Upper lobe of left lung (tissue), 6 donors: ENCODE measurements at regions not wholly inside any gene's neighbourhood (a gene's known extent, or its start where the extent isn't known, plus 50 kb on each side); places are given as distances from the start of the nearest gene placed in this dataset.
"Not testable (repeated sequence)": the region's sequence is repeated elsewhere in the genome, so short reads cannot be mapped to it uniquely, and the experiment has no call there.

Source experiments
- ATAC-seq, 2 donors: fragments of 200-7000 bp; cut with Tn5 transposase; one replicate each; pipeline ENCODE4 v1.9.1; 2022; ENCODE audit warnings: mild to moderate bottlenecking in 2 of 2, moderate library complexity in 2 of 2; ENCODE audit not compliant: low FRiP score in 2 of 2
- DNase-seq, 2 donors: peaks; one replicate each; pipeline ENCODE4 v3.0.0-alpha.2; 2019 to 2020
- H3K27ac ChIP-seq, 4 donors: fragments of 200-600 bp; sonication (generic); one replicate each; pipeline ENCODE4 v1.5.1; 2016 to 2019
- H3K27me3 ChIP-seq, 4 donors: fragments of 200-600 bp; sonication (generic); one replicate each; pipeline ENCODE4 v1.5.1; 2017 to 2019
- H3K36me3 ChIP-seq, 4 donors: fragments of 200-600 bp; sonication (generic); one replicate each; pipeline ENCODE4 v1.5.1; 2016 to 2019
- H3K4me1 ChIP-seq, 4 donors: fragments of 200-600 bp; sonication (generic); one replicate each; pipeline ENCODE4 v1.5.1; 2018 to 2019
- H3K4me3 ChIP-seq, 4 donors: fragments of 200-600 bp; sonication (generic); one replicate each; pipeline ENCODE4 v1.5.1; 2017 to 2019; ENCODE audit warnings: mild to moderate bottlenecking in 2 of 4, moderate library complexity in 1 of 4
- H3K9me3 ChIP-seq, 4 donors: fragments of 200-600 bp; sonication (generic); one replicate each; pipeline ENCODE4 v1.5.1; 2018 to 2019
- EP300 ChIP-seq, 4 donors: sonication (generic); formaldehyde crosslinking; IDR thresholded peaks; one replicate each; pipeline ENCODE4 v1.5.1; 2017; ENCODE audit warnings: antibody characterized with exemption in 4 of 4, control low read depth in 2 of 4
- POLR2A ChIP-seq, 4 donors: fragments of 450-650 bp; IDR thresholded peaks; one replicate each; pipeline ENCODE4 v1.5.1; 2016 to 2017; ENCODE audit warnings: antibody characterized with exemption in 4 of 4, mild to moderate bottlenecking in 2 of 4
- POLR2AphosphoS5 ChIP-seq, 2 donors: sonication (generic); formaldehyde crosslinking; IDR thresholded peaks; one replicate each; pipeline ENCODE4 v1.5.1; 2017; ENCODE audit warnings: antibody characterized with exemption in 2 of 2
- WGBS, 2 donors: methylation state at CpG; one replicate each; pipeline ENCODE4 v1.1.5; 2017 to 2018; 5-methylcytosine and 5-hydroxymethylcytosine counted together
- TF ChIP-seq, protein P1 (sequence below), 6 experiments: fragments of 450-650 bp in 4 of 6; fragments of 200-600 bp in 2 of 6; sonication (generic) in 2 of 6; IDR thresholded peaks; one replicate each; pipeline ENCODE4 v1.5.1; 2016 to 2019; ENCODE audit warnings: antibody characterized with exemption in 6 of 6
- donor health status: DM: no; HTN: no; CAD: no; lungs with moderate emphysema.
- donor health status: DM: no; HTN: yes; CAD: no; lungs with severe emphysema.

- TF ChIP-seq EP300 (IDR thresholded peaks at IDR 0.05) = no peak
- no peak for TF ChIP-seq POLR2A (IDR thresholded peaks at IDR 0.05)
- no peak for TF ChIP-seq POLR2AphosphoS5 (IDR thresholded peaks at IDR 0.05)
- TF ChIP-seq, protein P1, sequence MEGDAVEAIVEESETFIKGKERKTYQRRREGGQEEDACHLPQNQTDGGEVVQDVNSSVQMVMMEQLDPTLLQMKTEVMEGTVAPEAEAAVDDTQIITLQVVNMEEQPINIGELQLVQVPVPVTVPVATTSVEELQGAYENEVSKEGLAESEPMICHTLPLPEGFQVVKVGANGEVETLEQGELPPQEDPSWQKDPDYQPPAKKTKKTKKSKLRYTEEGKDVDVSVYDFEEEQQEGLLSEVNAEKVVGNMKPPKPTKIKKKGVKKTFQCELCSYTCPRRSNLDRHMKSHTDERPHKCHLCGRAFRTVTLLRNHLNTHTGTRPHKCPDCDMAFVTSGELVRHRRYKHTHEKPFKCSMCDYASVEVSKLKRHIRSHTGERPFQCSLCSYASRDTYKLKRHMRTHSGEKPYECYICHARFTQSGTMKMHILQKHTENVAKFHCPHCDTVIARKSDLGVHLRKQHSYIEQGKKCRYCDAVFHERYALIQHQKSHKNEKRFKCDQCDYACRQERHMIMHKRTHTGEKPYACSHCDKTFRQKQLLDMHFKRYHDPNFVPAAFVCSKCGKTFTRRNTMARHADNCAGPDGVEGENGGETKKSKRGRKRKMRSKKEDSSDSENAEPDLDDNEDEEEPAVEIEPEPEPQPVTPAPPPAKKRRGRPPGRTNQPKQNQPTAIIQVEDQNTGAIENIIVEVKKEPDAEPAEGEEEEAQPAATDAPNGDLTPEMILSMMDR (IDR thresholded peaks at IDR 0.05) = no peak
- Histone ChIP-seq H3K27me3 (no peaks in the 10 kb centered on the region), H3K27ac (no peak overlapping the region), H3K9me3 (peaks cover 0 to 18% (median 3%) of the 10 kb centered on the region in 4 donors), H3K4me3 (no peak overlapping the region), H3K36me3 (no peaks in the 10 kb centered on the region), H3K4me1 (no peaks in the 10 kb centered on the region)
- no peak for ATAC-seq
- WGBS, 2 donors = 83 to 90% methylated on average over 1 of the region's 1 CpG
- DNase-seq = no peak
These were observed 138.1 kb downstream of the LIG4 start for GRCh38 chr13:108077284-108077683.

- WGBS, 2 donors = 83 to 91% methylated on average over 5 of the region's 5 CpGs
- not testable (repeated sequence) for ATAC-seq, H3K4me1 ChIP-seq
These were observed 140.9 kb downstream of the LIG4 start for GRCh38 chr13:108074429-108074828.

GRCh38 chr13:108070925-108071324, 144.4 kb downstream of the LIG4 start:
- Histone ChIP-seq H3K4me3 (no peak overlapping the region), H3K4me1 (no peaks in the 10 kb centered on the region), H3K9me3 (peaks cover 0 to 12% (median 3%) of the 10 kb centered on the region in 4 donors), H3K27ac (peak overlapping the region in 1 of 4 donors; percentile 67), H3K27me3 (no peaks in the 10 kb centered on the region), H3K36me3 (no peaks in the 10 kb centered on the region)
- DNase-seq (no peak), ATAC-seq (no peak)
- no peak for TF ChIP-seq POLR2A (IDR thresholded peaks at IDR 0.05)
- TF ChIP-seq, protein P1 (IDR thresholded peaks at IDR 0.05) = no peak
- no peak for TF ChIP-seq EP300 (IDR thresholded peaks at IDR 0.05)
- TF ChIP-seq POLR2AphosphoS5 (IDR thresholded peaks at IDR 0.05) = no peak
- 54 to 59% methylated on average over 5 of the region's 5 CpGs for WGBS, 2 donors

More at GRCh38 chr13:108074429-108074828, 140.9 kb downstream of the LIG4 start:
- H3K27ac ChIP-seq, DNase-seq, H3K27me3 ChIP-seq, H3K36me3 ChIP-seq, H3K4me3 ChIP-seq: not testable (repeated sequence)
- H3K9me3 ChIP-seq = peaks cover 0 to 18% (median 3%) of the 10 kb centered on the region in 4 donors

DNA sequence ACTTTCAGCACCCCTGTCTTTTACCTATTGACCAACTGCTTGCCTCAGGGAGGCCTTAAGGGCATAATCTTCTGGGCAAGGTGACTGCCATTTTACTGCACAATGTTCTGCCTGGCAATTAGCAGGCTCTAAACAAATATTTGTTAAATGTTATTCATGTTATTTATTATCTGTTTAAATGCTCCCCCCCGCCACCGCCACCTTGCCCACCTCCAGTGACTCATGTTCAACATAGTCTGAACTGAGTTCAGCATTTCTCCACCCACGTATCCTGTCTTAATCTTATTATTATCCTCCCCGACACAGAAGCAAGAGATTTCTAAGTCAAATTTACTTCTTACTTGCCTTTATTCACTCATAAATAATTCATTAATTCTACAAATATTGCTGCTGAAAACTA, 144.8 kb downstream of the LIG4 start:
- Histone ChIP-seq H3K27ac (peak overlapping the region in 2 of 4 donors; percentile 40 to 67), H3K9me3 (peaks cover 0 to 9% (median 3%) of the 10 kb centered on the region in 4 donors), H3K4me1 (no peaks in the 10 kb centered on the region), H3K27me3 (no peaks in the 10 kb centered on the region), H3K4me3 (no peak overlapping the region), H3K36me3 (no peaks in the 10 kb centered on the region)
- TF ChIP-seq, protein P1 (IDR thresholded peaks at IDR 0.05) = no peak
- TF ChIP-seq POLR2A (IDR thresholded peaks at IDR 0.05) (no peak), POLR2AphosphoS5 (IDR thresholded peaks at IDR 0.05) (no peak), EP300 (IDR thresholded peaks at IDR 0.05) (no peak)
- 90 to 98% methylated on average over 4 of the region's 4 CpGs for WGBS, 2 donors
- DNase-seq (no peak), ATAC-seq (no peak)

- Histone ChIP-seq H3K27ac (peak overlapping the region in 2 of 4 donors; percentile 40 to 67), H3K4me1 (no peaks in the 10 kb centered on the region), H3K27me3 (no peaks in the 10 kb centered on the region), H3K9me3 (peaks cover 0 to 9% (median 3%) of the 10 kb centered on the region in 4 donors), H3K4me3 (no peak overlapping the region), H3K36me3 (no peaks in the 10 kb centered on the region)
- ATAC-seq (peak; percentile 16 to 72), DNase-seq (peak in 1 of 2 donors; percentile 71)
- WGBS, 2 donors = 29 to 58% methylated on average over 4 of the region's 4 CpGs
- TF ChIP-seq EP300 (IDR thresholded peaks at IDR 0.05) (no peak), POLR2A (IDR thresholded peaks at IDR 0.05) (no peak), POLR2AphosphoS5 (IDR thresholded peaks at IDR 0.05) (no peak)
- TF ChIP-seq, protein P1 (IDR thresholded peaks at IDR 0.05) = no peak
These were observed 145.7 kb downstream of the LIG4 start for GRCh38 chr13:108069521-108070210.

DNA sequence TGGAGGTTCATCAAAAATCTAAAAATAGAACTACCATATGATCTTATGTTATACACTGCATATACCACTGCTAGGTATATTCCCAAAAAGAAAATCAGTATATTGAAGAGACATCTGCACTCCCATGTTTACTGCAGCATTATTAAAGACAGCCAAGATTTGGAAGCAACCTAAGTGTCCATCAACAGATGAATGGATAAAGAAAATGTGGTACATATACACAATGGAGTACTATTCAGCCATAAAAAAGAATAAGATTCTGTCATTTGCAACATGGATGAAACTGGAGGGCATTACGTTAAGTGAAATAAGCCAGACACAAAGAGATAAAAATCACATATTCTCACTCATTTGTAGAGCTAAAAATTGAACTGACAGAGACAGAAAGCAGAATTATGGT, 151.0 kb downstream of the LIG4 start:
- WGBS, 2 donors = 41 to 64% methylated on average over 1 of the region's 1 CpG
- ATAC-seq, H3K27me3 ChIP-seq, H3K4me3 ChIP-seq, H3K36me3 ChIP-seq, H3K27ac ChIP-seq, DNase-seq, H3K4me1 ChIP-seq: not testable (repeated sequence)
- H3K9me3 ChIP-seq = peaks cover 0 to 13% (median 3%) of the 10 kb centered on the region in 4 donors
